ENCODE measurements at regions not wholly inside any gene's neighbourhood (a gene's known extent, or its start where the extent isn't known, plus 50 kb on each side); places are given as distances from the start of the nearest gene placed in this dataset.
"Not testable (repeated sequence)": the region's sequence is repeated elsewhere in the genome, so short reads cannot be mapped to it uniquely, and the experiment has no call there.

GRCh38 chr12:131430158-131430742, 280.6 kb upstream of the SFSWAP start:
- DNase-seq (ENCODE audit: low spot score) (no peak), ATAC-seq (ENCODE audit: insufficient number of reproducible peaks, low FRiP score, low read depth) (no peak)
- H3K4me3 ChIP-seq: no peak overlapping the region
- H3K9me3 ChIP-seq: peaks cover 4% of the 10 kb centered on the region
- no peaks in the 10 kb centered on the region for H3K36me3 ChIP-seq
- no peaks in the 10 kb centered on the region for H3K4me1 ChIP-seq (ENCODE audit: control insufficient read depth in 1 of 2, low read depth in 2 of 2)
- H3K27me3 ChIP-seq (replicated peaks; ENCODE audit: insufficient read depth): no peaks in the 10 kb centered on the region
- no peak for TF ChIP-seq CTCF (IDR thresholded peaks at IDR 0.05)
- H3K27ac ChIP-seq: no peak overlapping the region

- not testable (repeated sequence) for H3K4me1 ChIP-seq (ENCODE audit: control insufficient read depth in 1 of 2, low read depth in 2 of 2); H3K27ac ChIP-seq; H3K4me3 ChIP-seq; ATAC-seq (ENCODE audit: insufficient number of reproducible peaks, low FRiP score, low read depth); H3K9me3 ChIP-seq; H3K27me3 ChIP-seq (replicated peaks; ENCODE audit: insufficient read depth); H3K36me3 ChIP-seq; DNase-seq (ENCODE audit: low spot score)
Observed at GRCh38 chr12:131431126-131431655, 279.7 kb upstream of the SFSWAP start.

GRCh38 chr12:131432532-131433260, 278.2 kb upstream of the SFSWAP start:
- no peaks in the 10 kb centered on the region for H3K36me3 ChIP-seq
- H3K9me3 ChIP-seq: peaks cover 4% of the 10 kb centered on the region
- DNase-seq (ENCODE audit: low spot score): no peak
- no peak overlapping the region for H3K4me3 ChIP-seq
- ATAC-seq (ENCODE audit: insufficient number of reproducible peaks, low FRiP score, low read depth): no peak
- H3K4me1 ChIP-seq (ENCODE audit: control insufficient read depth in 1 of 2, low read depth in 2 of 2): no peaks in the 10 kb centered on the region
- no peak for TF ChIP-seq CTCF (IDR thresholded peaks at IDR 0.05)
- H3K27ac ChIP-seq: no peak overlapping the region
- H3K27me3 ChIP-seq (replicated peaks; ENCODE audit: insufficient read depth): no peaks in the 10 kb centered on the region

GRCh38 chr12:131434208-131435125, 276.4 kb upstream of the SFSWAP start:
- no peak overlapping the region for H3K27ac ChIP-seq
- no peak for DNase-seq (ENCODE audit: low spot score)
- no peak for ATAC-seq (ENCODE audit: insufficient number of reproducible peaks, low FRiP score, low read depth)
- H3K4me3 ChIP-seq: no peak overlapping the region
- H3K36me3 ChIP-seq: no peaks in the 10 kb centered on the region
- no peaks in the 10 kb centered on the region for H3K27me3 ChIP-seq (replicated peaks; ENCODE audit: insufficient read depth)
- no peaks in the 10 kb centered on the region for H3K4me1 ChIP-seq (ENCODE audit: control insufficient read depth in 1 of 2, low read depth in 2 of 2)
- no peak for TF ChIP-seq CTCF (IDR thresholded peaks at IDR 0.05)
- H3K9me3 ChIP-seq: peaks cover 4% of the 10 kb centered on the region

- H3K27ac ChIP-seq: no peak overlapping the region
- H3K4me1 ChIP-seq (ENCODE audit: control insufficient read depth in 1 of 2, low read depth in 2 of 2): no peaks in the 10 kb centered on the region
- no peak for TF ChIP-seq CTCF (IDR thresholded peaks at IDR 0.05)
- H3K4me3 ChIP-seq: no peak overlapping the region
- no peaks in the 10 kb centered on the region for H3K27me3 ChIP-seq (replicated peaks; ENCODE audit: insufficient read depth)
- no peaks in the 10 kb centered on the region for H3K36me3 ChIP-seq
- H3K9me3 ChIP-seq: no peaks in the 10 kb centered on the region
- no peak for ATAC-seq (ENCODE audit: insufficient number of reproducible peaks, low FRiP score, low read depth)
- no peak for DNase-seq (ENCODE audit: low spot score)
Observed at GRCh38 chr12:131436922-131437705, 273.8 kb upstream of the SFSWAP start.

Measured in thoracic aorta (tissue), 2 donors.